Tibial nerve (tissue), 4 donors: ENCODE measurements at regions not wholly inside any gene's neighbourhood (a gene's known extent, or its start where the extent isn't known, plus 50 kb on each side); places are given as distances from the start of the nearest gene placed in this dataset.

ENCODE experiments used
- EP300 ChIP-seq, 2 donors: sonication (generic); formaldehyde crosslinking; IDR thresholded peaks; one replicate each; pipeline ENCODE4 v1.6.1; 2017; ENCODE audit warnings: antibody characterized with exemption in 2 of 2, mild to moderate bottlenecking in 1 of 2
- POLR2A ChIP-seq, 2 donors: fragments of 450-650 bp; IDR thresholded peaks; one replicate each; pipeline ENCODE4 v1.6.1; 2017; ENCODE audit warnings: antibody characterized with exemption in 2 of 2, mild to moderate bottlenecking in 2 of 2, moderate library complexity in 2 of 2
- TF ChIP-seq, protein P1 (sequence below), 5 experiments: fragments of 200-600 bp in 3 of 5; fragments of 450-650 bp in 2 of 5; sonication (generic) in 3 of 5; IDR thresholded peaks; one replicate each; pipeline ENCODE4 v1.5.1; 2016 to 2019; ENCODE audit warnings: antibody characterized with exemption in 5 of 5, mild to moderate bottlenecking in 3 of 5, moderate library complexity in 2 of 5

DNA sequence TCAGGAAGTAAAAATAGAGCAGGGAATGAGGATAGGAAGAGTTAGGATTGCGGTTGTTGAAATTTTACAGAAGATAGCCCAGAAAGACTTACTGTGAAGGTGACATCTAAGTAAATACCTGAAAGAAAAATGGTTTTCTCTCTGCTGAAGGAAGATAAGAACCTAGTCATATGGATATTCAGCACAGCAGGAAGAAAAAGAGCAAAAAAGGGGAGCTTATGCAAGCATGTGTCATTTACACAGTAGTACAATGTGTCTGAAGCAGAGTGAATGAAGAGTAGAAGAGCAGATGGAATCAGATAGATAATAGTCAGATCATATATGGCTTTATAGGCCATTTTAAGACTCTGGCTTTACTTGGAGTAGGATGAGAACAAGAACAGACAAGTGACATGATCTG lies 126.9 kb upstream of the TENT5D start:
- TF ChIP-seq, protein P1, sequence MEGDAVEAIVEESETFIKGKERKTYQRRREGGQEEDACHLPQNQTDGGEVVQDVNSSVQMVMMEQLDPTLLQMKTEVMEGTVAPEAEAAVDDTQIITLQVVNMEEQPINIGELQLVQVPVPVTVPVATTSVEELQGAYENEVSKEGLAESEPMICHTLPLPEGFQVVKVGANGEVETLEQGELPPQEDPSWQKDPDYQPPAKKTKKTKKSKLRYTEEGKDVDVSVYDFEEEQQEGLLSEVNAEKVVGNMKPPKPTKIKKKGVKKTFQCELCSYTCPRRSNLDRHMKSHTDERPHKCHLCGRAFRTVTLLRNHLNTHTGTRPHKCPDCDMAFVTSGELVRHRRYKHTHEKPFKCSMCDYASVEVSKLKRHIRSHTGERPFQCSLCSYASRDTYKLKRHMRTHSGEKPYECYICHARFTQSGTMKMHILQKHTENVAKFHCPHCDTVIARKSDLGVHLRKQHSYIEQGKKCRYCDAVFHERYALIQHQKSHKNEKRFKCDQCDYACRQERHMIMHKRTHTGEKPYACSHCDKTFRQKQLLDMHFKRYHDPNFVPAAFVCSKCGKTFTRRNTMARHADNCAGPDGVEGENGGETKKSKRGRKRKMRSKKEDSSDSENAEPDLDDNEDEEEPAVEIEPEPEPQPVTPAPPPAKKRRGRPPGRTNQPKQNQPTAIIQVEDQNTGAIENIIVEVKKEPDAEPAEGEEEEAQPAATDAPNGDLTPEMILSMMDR (IDR thresholded peaks at IDR 0.05): no peak
- no peak for TF ChIP-seq POLR2A (IDR thresholded peaks at IDR 0.05)
- no peak for TF ChIP-seq EP300 (IDR thresholded peaks at IDR 0.05)
